GM19239 (cell line): ENCODE measurements at regions not wholly inside any gene's neighbourhood (a gene's known extent, or its start where the extent isn't known, plus 50 kb on each side); places are given as distances from the start of the nearest gene placed in this dataset.
"Not testable (repeated sequence)": the region's sequence is repeated elsewhere in the genome, so short reads cannot be mapped to it uniquely, and the experiment has no call there.

ENCODE experiments used
- DNase-seq: peaks from one replicate; pipeline ENCODE4 v3.0.0; 2011; ENCODE audit warnings: low spot score; ENCODE audit not compliant: insufficient read length
- FAIRE-seq: peaks from 2 replicates; lab custom pipeline; 2011; peaks lifted over from hg19 to GRCh38; lab: Jason Lieb, UNC

DNA sequence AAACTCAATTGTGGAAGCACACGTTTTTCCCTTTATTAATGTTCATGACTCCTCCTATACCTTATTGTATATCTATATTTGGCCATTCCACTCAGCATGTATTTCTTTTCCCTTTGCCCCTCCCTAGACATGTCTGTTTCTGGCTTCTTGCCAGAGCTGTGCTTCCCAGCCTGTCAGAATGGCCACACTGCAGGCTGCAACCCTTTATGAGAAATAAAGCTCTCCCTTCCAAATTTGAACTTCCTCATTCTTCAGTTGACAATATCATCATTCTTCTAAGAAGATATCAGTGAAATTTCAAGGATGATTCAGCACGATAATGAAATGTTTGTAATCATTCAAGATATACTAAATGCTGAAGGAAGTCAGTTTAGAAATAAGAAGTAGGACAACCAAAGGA is 107.6 kb upstream of the PRSS3 start:
- DNase-seq = no peak

GRCh38 chr9:33690143-33690933 is 105.0 kb upstream of the PRSS3 start:
- DNase-seq (no peak), FAIRE-seq (no peak)

More for the DNA sequence above, 107.6 kb upstream of the PRSS3 start:
- FAIRE-seq = no peak

DNA sequence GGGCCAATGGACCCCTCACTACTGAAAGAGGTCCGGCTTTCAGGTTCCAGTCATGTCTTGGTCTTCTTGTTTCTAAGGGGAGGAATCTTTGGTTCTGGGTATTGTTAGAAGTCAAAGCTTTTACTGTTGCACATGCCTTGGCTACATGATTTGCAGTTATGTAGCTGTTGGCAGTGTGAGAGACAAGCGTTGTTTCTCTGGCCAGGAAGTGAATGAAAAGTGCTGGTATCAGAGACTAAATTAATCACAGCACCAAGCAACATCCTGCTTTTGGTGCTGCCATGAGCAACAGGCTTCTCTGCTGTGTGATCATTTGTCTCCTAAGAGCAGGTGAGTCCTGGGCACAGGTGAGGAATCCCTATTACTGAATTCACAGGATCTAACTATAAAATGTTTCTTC is 100.1 kb upstream of the PRSS3 start:
- no peak for FAIRE-seq

DNA sequence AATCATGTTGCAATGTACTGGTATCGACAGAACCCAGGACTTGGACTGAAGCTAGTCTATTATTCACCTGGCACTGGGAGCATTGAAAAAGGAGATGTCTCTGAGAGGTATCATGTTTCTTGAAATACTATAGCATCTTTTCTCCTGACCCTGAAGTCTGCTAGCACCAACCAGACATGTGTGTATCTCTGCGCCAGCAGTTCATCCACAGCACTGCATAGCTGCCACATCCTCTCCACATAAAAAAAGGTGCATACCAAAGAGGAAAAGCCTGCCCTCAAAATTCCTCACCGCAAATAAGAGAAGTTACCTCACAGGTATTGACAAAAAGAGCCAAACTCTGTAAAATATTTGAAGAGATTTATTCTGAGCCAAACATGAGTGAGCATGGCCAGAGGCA is 99.5 kb upstream of the PRSS3 start:
- FAIRE-seq = no peak
- no peak for DNase-seq

More for the DNA sequence above, 100.1 kb upstream of the PRSS3 start:
- no peak for DNase-seq

GRCh38 chr9:33697171-33697570 is 98.2 kb upstream of the PRSS3 start:
- FAIRE-seq = no peak
- DNase-seq = no peak

DNA sequence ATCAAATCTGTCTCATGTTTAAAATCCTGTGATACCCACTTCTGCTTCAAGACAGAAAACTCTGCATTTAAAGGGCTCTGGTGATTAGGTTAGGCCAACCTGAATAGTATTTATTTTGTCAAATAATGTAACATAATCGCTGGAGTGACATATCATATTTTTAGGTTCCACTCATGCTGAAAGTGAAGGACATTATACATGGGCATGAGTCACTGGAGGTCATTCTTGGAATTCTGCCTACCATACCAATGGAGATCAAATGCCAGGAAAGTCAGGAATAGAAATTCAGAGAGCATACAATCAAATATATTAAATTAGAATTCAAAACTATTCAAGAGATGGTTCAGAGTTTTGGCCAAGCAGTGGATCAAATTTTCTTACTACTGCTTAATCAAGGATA is 97.1 kb upstream of the PRSS3 start:
- FAIRE-seq (no peak), DNase-seq (no peak)

DNA sequence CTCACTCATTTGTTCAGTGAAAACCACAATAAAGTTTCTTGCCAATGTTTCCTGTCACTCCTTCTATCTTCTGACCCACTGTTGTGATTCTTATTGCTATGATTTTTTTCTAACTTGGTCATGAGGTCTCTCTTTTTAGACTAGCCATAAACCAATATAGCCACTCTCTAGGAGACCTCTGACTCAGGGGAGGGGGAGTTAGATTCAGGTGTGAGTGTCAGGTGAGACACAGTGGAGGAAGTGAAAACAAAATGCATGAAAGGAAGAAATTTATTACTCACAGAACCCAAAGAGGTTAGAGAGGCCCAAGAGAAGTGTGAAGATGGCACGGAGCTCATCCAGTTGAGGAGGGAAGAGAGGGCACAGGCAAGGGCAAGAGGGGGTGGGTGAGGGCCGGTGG is 94.4 kb upstream of the PRSS3 start:
- not testable (repeated sequence) for DNase-seq, FAIRE-seq

GRCh38 chr9:33703430-33704102 is 91.8 kb upstream of the PRSS3 start:
- DNase-seq (no peak), FAIRE-seq (no peak)

DNA sequence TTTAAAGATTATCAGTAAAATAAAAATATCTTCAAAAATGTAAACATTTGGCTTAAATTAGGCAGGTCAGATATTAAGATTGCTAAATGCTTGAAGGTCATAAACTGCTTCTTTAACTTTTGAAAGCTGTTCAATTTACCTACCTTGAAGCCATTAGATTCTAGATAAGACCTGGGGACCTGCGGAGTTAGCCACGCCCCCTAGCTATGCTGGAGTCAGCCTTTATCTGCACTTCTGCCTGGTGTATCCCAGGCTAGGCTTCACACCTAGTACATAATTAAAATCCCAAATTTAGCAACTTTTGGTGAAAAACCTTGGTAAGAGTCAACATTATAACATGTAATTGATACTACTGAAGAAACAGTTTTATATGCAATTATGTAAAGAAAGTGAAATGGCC is 89.9 kb upstream of the PRSS3 start:
- FAIRE-seq, DNase-seq: not testable (repeated sequence)

DNA sequence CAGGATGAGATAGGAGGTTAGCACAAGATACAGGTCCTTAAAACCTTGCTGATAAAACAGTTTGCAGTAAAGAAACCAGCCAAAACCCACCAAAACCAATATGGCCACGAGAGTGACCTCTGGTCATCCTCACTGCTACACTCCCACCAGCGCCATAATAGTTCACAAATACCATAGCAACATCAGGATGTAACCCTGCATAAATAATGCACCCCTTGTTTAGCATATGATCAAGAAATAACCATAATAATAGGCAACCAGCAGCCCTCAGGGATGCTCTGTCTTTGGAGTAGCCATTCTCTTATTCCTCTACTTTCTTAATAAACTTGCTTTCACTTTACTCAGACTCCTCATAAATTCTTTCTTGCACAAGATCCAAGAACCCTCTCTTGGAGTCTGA is 86.9 kb upstream of the PRSS3 start:
- FAIRE-seq (no peak), DNase-seq (no peak)

DNA sequence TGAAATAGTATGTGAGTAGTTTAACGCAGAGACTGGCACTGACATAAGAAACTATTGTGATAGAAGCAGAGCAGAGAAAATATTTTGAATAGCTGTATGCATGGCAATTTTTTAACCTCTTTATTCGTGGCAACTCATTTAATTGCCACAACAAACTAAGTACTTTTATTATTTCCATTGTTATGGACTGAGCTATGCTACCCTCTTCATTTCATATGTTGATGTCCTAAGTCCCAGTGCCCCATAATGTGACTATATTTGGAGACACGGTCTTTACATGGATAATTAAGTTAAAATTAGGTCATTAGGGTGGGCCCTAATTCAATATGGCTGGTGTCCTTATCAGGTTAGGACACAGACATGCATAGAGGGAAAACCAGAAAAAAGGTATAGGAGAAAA is 86.1 kb upstream of the PRSS3 start:
- DNase-seq = no peak
- FAIRE-seq = no peak

DNA sequence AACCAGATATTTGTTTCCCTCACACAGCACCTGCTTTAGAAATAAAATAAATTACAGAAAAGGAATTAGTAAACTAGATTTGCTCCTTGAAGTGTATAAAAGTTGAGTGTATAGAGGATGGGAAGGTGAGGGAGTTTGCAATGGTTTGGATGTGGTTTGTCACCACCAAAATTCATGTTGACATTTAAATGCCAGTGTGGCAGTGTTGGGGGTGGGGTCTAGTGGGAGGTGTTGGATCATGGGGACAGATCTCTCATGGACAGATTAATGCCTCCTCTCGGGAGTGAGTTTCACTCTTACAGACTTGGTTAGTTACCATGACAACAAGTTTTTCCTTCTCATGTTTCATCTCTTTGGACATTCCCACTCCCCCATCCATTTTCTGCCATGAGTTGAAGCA is 83.9 kb upstream of the PRSS3 start:
- not testable (repeated sequence) for DNase-seq, FAIRE-seq

GRCh38 chr9:33714989-33715388 is 80.4 kb upstream of the PRSS3 start:
- DNase-seq = no peak
- FAIRE-seq = no peak

- no peak for FAIRE-seq
- no peak for DNase-seq
These were observed 76.4 kb upstream of the PRSS3 start for GRCh38 chr9:33718987-33719386.

- DNase-seq (no peak), FAIRE-seq (peak; percentile 11)
These were observed 75.6 kb upstream of the PRSS3 start for GRCh38 chr9:33719581-33720374.

DNA sequence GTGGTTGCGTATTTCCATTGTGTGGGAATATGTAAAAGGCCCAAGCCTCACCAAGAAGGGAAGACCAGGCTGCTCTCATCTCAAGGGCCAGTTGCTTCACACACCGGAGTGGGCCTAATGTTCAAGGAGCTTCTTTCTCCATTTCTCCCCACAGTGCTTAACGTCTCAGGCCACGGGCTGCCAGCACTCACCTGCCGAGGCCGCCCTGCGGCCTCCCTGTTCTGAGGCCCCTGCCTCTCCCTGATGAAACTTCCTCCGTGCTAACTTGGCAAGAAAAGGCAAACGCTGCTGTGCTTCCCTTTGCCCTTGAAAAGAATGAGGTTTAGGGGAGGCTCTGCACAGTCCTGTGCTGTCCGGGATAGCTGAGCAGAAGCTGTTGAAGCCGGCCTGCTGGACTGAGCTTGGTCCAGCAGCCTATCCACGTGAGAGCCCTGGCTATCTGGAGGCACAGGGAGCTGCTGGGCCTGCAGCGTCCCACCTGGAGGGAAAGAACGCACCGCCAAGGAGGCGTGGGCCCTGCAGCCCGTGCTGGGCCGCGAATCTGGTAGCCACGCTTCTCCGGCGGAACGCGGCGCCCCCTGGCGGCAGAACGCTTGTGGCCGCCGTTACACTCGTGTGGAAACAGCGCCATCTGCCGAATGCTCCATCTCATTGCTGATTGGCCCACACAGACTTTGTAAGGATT is 73.5 kb upstream of the PRSS3 start:
- DNase-seq (peak; percentile 42), FAIRE-seq (peak; percentile 92)

- no peak for FAIRE-seq
- DNase-seq = no peak
These were observed 73.0 kb upstream of the PRSS3 start for GRCh38 chr9:33722359-33722675.

DNA sequence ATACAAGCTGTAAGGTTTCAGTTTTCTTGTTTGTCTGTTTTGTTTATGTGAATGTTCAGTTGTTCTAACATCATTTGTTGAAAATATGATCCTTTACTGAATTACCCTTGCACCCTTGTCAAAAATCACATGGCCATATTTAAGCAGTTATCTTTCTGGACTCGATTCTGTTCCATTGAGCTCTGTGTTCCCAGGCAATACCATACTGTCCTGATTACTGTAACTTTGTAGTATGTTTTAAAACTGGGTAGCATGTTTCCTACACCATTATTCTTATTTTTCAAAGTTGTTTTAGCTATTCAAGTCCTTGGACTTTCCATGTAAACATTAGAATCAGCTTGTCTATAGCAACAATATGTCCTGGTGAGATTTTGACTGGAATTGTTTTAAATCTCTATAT is 66.7 kb upstream of the PRSS3 start:
- no peak for DNase-seq
- FAIRE-seq = peak; percentile 35

- no peak for DNase-seq
- FAIRE-seq = no peak
These were observed 64.2 kb upstream of the PRSS3 start for GRCh38 chr9:33731142-33731541.

- no peak for DNase-seq
- no peak for FAIRE-seq
These were observed 63.7 kb upstream of the PRSS3 start for GRCh38 chr9:33731625-33732024.
